Left colon (tissue), 2 donors: ENCODE measurements at regions not wholly inside any gene's neighbourhood (a gene's known extent, or its start where the extent isn't known, plus 50 kb on each side); places are given as distances from the start of the nearest gene placed in this dataset.
A peak's percentile ranks its signal among the peaks of the same experiment; 100 is the strongest.

ENCODE experiments used
- ATAC-seq: fragments of 200-7000 bp; cut with Tn5 transposase; one replicate; pipeline ENCODE4 v1.9.1; 2020; ENCODE audit warnings: mild to moderate bottlenecking, moderate library complexity
- DNase-seq, 2 donors: peaks; one replicate each; pipeline ENCODE4 v3.0.0-alpha.2; 2020
- intact Hi-C, 2 donors: fragments of 100-400 bp; cut with DNase I in 1 of 2; cut with micrococcal nuclease in 1 of 2; formaldehyde crosslinking; loops; one replicate each; pipeline versions ENCODE4 v1.11.2 to v1.14.0; 2022; cut with DNase I, micrococcal nuclease
- donor health status: DM: no; HTN: no; CAD: no.
- donor health status: DM: yes; HTN: yes; CAD: no.

GRCh38 chr4:54558889-54559677 lies 98.7 kb upstream of the KIT start:
- ATAC-seq (peak; percentile 91), DNase-seq (no peak)
- intact Hi-C loops: no loop called here

DNA sequence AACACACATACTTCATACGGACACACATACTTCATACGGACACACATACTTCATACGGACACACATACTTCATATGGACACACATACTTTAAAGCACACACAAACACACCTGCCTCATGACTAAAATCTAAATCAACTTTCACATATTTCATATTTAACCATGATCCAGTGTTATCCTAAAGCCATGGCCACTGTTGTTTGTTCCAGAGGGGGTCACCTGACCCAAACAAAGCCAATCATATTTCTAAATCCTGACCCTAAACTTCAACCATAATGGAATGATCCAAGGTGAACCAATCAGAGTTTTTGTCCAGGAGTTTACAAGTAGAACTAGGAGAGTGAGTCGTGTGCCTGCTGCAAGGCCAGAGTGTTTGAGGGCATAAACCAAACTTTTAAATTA lies 97.2 kb upstream of the KIT start:
- ATAC-seq (no peak), DNase-seq (no peak)
- intact Hi-C loops: no loop called here

DNA sequence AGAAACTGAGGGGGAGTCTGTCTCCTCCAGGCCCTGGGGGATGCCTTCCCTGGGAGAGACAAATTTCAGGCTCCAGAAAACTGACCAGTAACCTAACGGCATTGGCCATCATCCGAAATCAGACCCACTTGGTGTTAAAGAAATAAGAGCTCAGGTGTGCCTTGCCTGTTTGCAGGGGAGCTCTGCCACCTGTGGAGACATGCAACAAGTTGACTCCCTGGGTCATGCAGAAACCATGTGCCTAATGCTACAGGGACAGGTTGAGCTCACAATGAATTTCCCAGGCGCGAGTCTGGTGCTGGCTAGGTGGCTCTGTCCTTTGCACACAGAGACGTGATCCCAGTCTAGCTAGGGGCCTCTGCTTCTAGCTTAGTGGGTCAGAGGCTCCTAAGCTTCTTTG lies 95.8 kb upstream of the KIT start:
- no peak for ATAC-seq
- no peak for DNase-seq
- intact Hi-C loops: no loop called here

DNA sequence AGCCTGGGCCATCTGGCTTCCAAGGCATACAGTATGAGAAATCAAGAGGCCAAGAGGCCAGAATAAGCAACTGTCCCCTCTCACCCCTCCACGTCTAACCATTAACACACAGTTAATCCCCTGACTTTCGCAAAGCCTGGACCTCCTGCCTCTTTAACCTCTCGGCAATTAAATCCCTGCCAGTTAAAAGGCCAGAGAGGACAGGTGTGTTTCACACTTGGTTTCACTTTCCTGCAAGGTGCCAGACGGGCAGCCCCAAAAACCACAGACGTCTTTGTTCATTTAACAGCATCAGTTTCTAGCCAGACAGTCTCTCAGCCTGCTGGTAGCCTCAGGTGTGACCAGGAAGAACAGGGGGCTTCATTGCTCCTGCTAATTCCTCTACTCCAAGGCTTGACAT lies 91.1 kb upstream of the KIT start:
- DNase-seq (peak in 1 of 2 donors; percentile 37), ATAC-seq (peak; percentile 84)
- intact Hi-C loops: no loop called here

DNA sequence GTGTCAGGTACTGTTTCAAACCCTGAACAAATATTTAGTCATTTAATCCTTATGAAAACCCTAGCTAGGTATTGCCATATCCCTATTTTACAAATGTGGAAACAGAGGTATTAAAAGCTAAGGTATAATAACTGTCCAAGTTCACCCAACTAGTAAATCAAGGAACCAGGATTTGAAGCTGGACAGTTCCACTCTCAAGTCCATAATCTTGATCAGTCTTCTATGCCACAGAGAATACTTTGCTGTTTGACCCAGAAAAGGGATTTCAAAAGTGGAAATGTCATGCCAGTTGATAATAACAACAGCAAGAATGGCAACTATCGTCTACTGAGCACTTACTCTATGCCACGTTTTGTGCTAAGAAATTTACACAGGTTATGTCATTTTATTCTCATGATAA lies 90.4 kb upstream of the KIT start:
- no peak for DNase-seq
- ATAC-seq: no peak
- intact Hi-C loops: no loop called here

DNA sequence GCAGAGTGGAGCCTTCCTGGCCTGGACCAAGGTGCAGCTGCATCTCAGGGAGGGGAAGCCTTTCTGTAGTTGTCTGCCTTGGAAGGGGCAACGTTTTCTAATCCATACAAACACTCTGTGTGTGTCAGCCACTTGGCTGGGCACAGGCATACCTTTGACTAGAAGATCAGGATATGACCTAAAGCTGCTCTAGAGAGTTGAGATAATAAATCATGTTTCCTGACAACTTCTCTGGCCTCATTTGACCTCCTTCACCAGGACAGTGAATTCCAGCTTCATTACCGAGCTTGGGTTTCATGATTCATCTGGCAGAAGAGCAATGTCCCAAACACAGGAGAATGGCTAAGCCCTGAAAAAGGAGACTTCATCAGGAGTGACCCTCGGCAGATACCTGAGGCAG lies 89.6 kb upstream of the KIT start:
- intact Hi-C loops: no loop called here
- no peak for DNase-seq
- peak; percentile 42 for ATAC-seq

DNA sequence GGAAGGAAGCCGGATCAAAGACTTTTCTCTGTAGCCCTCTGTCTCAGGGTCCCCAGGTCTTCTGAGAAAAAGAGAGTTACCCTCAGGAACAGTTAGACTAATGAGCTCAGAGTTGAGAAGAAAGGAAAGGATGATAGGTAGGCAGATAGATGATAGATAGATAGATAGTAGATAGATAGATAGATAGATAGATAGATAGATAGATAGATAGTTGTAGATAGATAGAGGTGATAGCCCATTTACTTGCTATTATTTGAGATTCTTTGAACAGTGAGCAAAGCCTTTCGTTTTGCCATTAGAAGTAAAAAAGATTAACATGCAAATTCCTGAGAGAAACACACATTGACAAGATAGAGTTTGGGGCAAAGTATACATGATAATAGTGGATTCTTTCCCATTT lies 86.9 kb upstream of the KIT start:
- no peak for DNase-seq
- no peak for ATAC-seq
- intact Hi-C loops: no loop called here

GRCh38 chr4:54571293-54572151 lies 86.2 kb upstream of the KIT start:
- DNase-seq (no peak), ATAC-seq (no peak)
- intact Hi-C loops: no loop called here

DNA sequence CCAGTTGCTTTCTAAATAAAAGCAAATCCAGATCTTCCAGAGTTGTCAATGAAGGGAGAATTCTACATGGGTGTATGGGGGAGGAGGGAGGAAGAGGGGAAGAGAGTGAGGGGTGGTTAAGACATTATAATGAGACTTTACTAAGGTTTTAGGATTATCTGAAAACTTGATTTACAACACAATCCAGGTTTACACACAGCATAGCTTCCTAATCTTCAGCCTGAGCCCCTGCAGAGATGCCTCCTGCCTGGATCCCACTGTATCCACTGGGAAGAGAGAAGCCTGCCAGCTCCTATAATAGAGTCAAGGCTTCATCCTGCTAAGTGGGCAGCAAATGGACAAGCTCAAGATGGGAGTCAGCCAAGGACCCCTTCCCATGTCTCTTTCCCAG lies 85.6 kb upstream of the KIT start:
- intact Hi-C loops: no loop called here
- no peak for ATAC-seq
- DNase-seq: no peak

- intact Hi-C loops: no loop called here
- ATAC-seq (no peak), DNase-seq (no peak)
Observed at GRCh38 chr4:54574500-54574899, 83.3 kb upstream of the KIT start.

DNA sequence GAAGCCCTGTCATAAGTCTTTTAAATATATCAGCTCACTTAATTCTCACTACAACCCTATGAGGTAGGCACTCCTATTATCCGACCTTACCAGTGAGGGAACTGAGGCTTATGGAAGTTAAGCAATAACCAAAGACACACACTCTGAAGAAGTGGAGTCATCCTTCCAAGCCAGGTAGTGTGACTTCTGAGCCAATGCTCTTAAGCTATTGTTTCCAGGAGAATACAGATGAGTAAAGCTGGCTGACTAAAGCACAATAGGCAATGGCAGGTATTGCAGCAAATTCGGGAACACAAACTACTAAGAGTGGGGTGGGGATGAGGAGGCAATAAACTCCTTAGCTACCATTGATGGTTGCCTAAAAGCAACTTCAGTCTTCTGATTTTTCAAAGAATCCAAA lies 81.8 kb upstream of the KIT start:
- no peak for ATAC-seq
- intact Hi-C loops: no loop called here
- no peak for DNase-seq

GRCh38 chr4:54581807-54582206 lies 76.0 kb upstream of the KIT start:
- ATAC-seq: no peak
- DNase-seq: no peak
- intact Hi-C loops: no loop called here

GRCh38 chr4:54585321-54586000 lies 72.3 kb upstream of the KIT start:
- ATAC-seq (peak; percentile 28), DNase-seq (no peak)
- intact Hi-C loops: no loop called here

DNA sequence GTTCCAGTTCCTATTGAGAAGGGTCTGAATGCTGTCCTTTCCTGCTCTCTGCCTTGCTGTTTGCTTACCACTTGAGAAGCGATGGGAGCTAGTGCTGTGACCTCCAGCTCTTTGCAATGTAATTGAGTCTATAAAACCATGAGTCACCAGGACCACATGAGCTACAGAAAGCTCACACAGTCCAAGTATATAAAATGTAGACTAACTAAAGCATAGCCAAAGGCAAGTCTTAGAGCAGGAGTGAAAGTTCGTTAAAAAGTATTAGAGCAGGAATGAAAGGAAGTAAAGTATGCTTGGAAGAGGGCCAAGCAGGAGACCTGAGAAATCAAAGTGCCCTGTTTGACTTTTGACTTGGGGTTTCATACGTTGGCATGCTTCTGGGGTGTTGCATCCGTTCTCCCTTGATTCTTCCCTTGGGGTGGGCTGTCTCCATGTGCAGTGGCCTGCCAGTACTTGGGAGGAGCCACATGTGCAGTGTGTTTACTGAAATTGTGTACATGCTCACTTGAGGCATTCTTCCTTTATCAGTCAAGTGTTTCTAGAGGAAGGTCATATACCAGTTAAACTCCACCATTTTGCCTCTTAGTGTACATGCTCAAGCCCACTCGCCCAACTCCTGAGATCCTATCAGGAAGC lies 71.3 kb upstream of the KIT start:
- peak; percentile 15 to 35 for DNase-seq
- peak; percentile 97 for ATAC-seq
- intact Hi-C loops: no loop called here

GRCh38 chr4:54587107-54587891 lies 70.5 kb upstream of the KIT start:
- intact Hi-C loops: no loop called here
- DNase-seq: no peak
- peak; percentile 73 for ATAC-seq

DNA sequence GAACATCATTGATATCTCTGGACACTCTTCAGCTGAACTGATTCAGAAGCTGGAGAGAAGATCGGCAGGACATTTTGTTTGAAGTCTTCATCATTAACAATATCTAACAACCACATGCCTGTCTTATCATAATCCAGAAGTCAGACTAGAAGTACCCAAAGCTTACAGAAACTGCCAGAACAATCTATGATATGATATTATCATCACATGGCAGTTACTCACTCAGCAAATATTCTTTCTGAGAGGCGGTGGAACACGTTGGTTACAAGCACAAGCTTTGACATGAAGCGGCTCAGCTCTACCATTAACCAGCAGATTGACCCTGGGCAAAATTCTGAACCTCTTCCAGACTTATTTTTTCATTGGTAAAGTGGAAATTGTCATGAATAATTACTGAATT lies 69.4 kb upstream of the KIT start:
- intact Hi-C loops: no loop called here
- DNase-seq: no peak

GRCh38 chr4:54589586-54589985 lies 68.2 kb upstream of the KIT start:
- no peak for DNase-seq
- intact Hi-C loops: no loop called here
- ATAC-seq: no peak

More for the DNA sequence above, 69.4 kb upstream of the KIT start:
- ATAC-seq: no peak

GRCh38 chr4:54593795-54594322 lies 63.9 kb upstream of the KIT start:
- DNase-seq (no peak), ATAC-seq (no peak)
- intact Hi-C loops: no loop called here
